Kasumi-1 (cell line): ENCODE measurements at regions not wholly inside any gene's neighbourhood (a gene's known extent, or its start where the extent isn't known, plus 50 kb on each side); places are given as distances from the start of the nearest gene placed in this dataset.

Source experiments
- DNase-seq, 2 experiments: peaks; one replicate each; lab custom pipeline; 2025; lab: John Stamatoyannopoulos, UW

DNA sequence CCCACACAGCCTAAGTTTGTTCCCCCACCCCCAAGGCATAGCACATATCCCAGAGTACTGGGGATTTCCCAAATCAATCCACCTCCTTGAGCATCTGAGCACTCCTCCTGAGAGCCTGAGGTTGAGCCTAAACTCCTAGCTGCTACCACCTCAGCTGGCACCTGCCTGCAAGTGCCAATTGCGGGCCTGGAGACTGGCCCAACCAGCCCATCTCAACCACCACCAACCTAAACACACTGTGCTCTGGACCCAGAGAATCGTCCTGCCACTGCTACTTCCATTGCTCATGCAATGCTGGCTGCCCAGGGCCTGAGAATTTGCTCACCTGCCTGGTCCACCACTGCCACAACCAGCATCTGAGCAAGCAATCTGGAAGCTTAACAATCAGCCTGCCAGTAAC lies 177.1 kb downstream of the FGF13 start:
- DNase-seq: no peak

DNA sequence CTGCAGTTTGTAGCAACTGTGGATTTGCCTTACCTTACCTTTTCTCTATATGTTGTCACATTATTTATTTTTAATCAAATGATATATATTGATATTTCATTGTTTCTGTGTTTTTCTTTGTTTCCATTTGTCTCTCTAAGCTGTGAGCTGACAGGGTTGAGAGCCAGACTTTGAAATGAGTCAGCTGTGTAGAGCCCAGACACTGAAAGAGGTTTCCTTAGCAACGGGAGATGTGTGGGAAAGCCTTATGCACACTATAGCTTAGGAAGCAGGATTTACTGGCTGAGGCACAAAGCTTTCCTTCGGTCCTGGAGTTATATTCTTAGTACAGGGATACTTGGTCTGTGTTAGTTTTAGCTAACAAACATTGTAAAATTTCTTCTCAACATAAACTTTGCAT lies 192.2 kb downstream of the FGF13 start:
- DNase-seq: no peak

DNA sequence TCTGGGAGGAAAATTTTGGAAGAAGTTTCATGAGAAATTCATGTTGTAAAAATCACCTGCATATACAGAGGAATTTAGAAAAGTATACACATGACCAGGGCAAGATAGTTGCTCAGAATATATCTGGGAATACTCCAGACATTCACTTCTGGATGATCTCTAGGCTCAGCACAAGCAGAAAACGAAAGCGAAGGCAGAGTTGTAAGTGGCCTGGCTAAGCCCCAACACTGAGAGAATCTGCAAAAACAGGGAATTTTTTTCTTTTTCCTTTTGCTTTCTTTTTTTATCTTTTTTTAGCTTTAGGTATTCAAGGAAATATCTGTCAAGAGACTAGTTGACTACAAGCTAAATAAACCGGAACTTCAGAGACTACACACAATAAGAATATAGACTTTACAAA lies 207.2 kb downstream of the FGF13 start:
- no peak for DNase-seq

DNA sequence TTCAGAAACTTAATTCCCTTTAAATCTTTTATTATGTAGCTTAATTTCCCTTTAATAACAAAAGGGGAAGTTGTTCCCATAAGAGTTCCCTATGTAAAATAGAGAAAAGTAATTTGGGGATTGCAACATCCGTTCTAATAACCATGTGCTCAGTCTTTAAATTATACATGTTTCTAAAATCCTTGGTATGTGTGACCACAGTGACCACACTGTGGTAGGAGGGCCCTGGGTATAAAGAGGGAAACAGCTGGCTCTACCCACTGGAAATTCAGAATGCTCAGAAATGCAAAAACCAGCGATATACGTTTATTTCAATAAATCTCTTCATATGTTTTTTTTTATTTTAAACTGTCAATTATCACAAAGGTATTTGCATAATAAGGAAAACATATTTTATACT lies 219.1 kb downstream of the FGF13 start:
- DNase-seq: peak in 1 of 2 experiments; percentile 4

DNA sequence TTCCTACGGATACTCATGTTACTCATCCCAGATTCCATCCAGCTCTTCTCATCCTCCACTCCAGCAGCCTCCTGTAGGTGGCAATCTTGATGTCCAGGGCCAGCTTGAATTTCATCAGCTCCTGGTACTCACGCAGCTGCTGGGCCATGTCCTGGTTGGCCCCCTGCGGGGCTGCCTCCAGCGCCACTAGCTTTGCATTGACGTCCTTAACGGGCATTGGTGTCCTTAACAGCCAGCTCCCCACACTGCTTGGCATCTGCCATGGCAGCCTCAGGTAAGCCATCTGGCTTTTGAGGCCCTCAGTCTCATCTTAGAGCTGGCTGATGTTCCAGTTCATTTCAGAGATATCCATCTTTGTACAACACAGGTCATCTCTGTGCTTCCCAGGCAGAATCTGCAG lies 223.7 kb downstream of the FGF13 start:
- DNase-seq: no peak

DNA sequence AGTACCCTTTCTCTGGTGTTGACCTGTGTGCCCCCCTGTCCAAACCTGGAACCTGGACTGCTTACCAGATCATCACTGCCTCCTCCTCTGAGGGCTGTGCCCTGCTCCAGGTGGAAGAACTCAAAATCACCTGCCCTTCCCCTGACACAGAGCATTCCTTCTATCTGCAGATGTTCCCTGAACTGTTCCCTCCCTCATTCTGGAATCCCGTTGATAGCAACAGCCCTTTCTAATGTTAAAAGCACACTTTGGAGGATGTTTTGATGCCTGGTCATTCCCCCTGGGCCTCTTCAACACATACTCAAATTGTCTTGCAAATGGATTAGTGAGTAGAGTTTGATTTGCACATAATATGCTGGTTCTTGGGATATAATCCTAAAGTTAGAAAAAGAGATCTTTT lies 225.8 kb downstream of the FGF13 start:
- no peak for DNase-seq

DNA sequence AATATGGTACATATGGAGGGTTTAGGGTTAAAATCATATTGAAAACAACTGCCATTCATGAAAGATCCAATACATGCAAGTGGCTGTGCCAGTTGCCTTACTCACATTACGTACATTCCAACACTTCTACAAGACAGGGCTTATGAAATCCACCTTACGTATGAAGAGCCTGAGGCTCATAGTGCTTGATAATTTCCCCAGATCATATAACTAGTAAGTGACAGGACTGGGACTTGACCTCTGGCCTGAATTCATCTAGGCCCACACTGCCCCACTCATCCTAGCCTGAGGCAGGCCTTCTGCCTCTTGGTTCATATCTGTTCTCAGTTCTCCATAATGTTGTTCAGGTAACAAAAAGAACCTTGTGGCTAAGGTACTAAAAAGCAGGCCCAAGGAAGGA lies 226.3 kb downstream of the FGF13 start:
- DNase-seq: no peak

DNA sequence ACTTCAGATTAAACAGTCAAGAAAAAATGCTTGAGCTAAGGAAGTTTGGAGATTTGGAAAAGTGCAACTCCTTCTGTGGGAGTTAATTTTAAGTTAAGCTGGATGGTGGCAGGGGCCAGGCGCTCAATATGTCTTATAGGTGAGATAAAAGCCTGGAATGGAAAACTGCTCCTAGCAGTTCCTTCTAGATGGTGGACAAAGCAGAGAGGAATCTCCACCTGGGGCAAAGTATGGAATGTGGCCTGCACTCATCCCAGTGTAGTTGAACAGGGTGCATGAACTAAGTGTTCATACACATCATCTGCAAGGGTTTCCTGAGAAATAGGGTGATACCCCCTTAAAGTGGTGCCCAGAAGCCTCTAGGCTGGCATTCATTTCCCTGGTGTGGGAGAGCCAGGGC lies 227.1 kb downstream of the FGF13 start:
- no peak for DNase-seq

DNA sequence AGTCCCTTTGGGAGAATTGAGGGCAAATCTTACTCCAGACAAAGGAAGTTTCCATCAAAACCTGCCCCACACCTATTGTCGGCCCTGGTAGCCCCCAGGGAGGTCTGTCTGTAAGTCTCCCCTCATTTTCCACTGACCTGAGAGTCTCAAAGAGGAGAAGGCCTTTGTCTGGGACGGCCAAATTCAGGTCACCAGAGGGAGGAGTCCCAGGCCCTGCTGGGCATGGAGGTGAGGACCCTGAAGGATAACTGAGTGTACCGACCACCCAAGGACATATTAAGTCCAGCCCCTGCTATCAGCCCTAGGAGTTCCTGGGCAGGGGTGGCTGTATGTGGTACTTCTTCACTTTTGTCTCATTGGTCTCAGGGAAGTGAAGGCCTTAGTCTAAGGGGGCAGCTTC lies 229.9 kb downstream of the FGF13 start:
- no peak for DNase-seq

DNA sequence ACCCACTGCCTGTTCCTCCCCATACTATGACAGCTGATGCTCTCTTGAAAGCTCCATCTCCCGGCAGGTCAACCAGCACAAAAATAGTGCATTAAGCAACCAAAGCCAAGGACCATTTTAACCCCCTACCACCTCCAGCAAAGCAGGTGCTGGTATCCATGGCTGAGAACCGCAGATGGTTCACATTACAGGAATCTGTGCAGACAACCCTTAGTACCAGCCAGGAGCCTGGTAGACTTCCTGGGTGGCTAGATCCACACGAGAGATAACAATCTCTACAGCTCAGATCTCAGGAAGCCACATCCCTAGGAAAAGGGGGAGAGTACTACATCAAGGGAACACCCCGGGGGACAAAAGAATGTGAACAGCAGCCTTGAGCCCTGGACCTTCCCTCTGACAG lies 248.0 kb downstream of the FGF13 start:
- no peak for DNase-seq
